K562 (cell line): ENCODE measurements at regions not wholly inside any gene's neighbourhood (a gene's known extent, or its start where the extent isn't known, plus 50 kb on each side); places are given as distances from the start of the nearest gene placed in this dataset.

Experiments
- ARID3B ChIP-seq: fragments of 250-450 bp; sonication (Bioruptor Pico); IDR thresholded peaks from 2 replicates; pipeline ENCODE4 v1.4.0; 2020; ENCODE audit warnings: borderline replicate concordance
- CBX2 ChIP-seq: fragments of 200-600 bp; sonication (generic); IDR thresholded peaks from one replicate; pipeline ENCODE4 v1.6.1; 2012; ENCODE audit warnings: mild to moderate bottlenecking, low read length, inconsistent platforms; ENCODE audit not compliant: insufficient read depth, poor library complexity, severe bottlenecking
- CTCF ChIP-seq, 3 experiments: IDR thresholded peaks in 2 of 3; conservative IDR thresholded peaks in 1 of 3; 2 replicates each; pipeline ENCODE4 v1.5.1; 2011 to 2012; ENCODE audit warnings: low read length in 3 of 3, mild to moderate bottlenecking in 3 of 3, control low read depth in 2 of 3, improper control_type of control experiment in 1 of 3, inconsistent platforms in 1 of 3, low read depth in 1 of 3, mixed read lengths in 1 of 3, moderate library complexity in 1 of 3; ENCODE audit not compliant: insufficient read depth in 2 of 3
- EHMT2 ChIP-seq: fragments of 450-650 bp; IDR thresholded peaks from 2 replicates; pipeline ENCODE4 v1.6.1; 2018; ENCODE audit warnings: antibody characterized with exemption
- ETV5 ChIP-seq: sonication (generic); formaldehyde crosslinking; IDR thresholded peaks from 2 replicates; pipeline ENCODE4 v1.4.0; 2020; ENCODE audit warnings: low read depth, mild to moderate bottlenecking, missing genetic modification reagents
- HNRNPL ChIP-seq: fragments of 200-400 bp; formaldehyde crosslinking; IDR thresholded peaks from 2 replicates; pipeline ENCODE4 v1.6.1; 2017; ENCODE audit warnings: low read depth, mild to moderate bottlenecking, low read length
- JUND ChIP-seq, 2 experiments: IDR thresholded peaks; 2 replicates in 1 of 2; 3 replicates in 1 of 2; pipeline ENCODE4 v1.6.1; 2011; ENCODE audit warnings: borderline replicate concordance in 2 of 2, low read depth in 2 of 2, low read length in 2 of 2, improper control_type of control experiment in 1 of 2, missing biosample characterization in 1 of 2, missing genetic modification characterization in 1 of 2, missing genetic modification reagents in 1 of 2
- POLR2A ChIP-seq: fragments of 450-650 bp; conservative IDR thresholded peaks from 2 replicates; pipeline ENCODE4 v1.6.1; 2016
- REST ChIP-seq, 2 experiments: fragments of 450-650 bp; formaldehyde crosslinking in 1 of 2; IDR thresholded peaks; 2 replicates each; pipeline versions ENCODE4 v1.4.0 to v1.6.1; 2014 to 2020; ENCODE audit warnings: mild to moderate bottlenecking in 2 of 2, borderline replicate concordance in 1 of 2, low read depth in 1 of 2
- SP1 ChIP-seq: sonication (generic); formaldehyde crosslinking; IDR thresholded peaks from 2 replicates; pipeline ENCODE4 v1.8.1; 2022; ENCODE audit warnings: mild to moderate bottlenecking, missing genetic modification reagents
- TGIF2 ChIP-seq: sonication (generic); formaldehyde crosslinking; IDR thresholded peaks from 2 replicates; pipeline ENCODE4 v1.8.1; 2022; ENCODE audit warnings: mild to moderate bottlenecking, missing genetic modification reagents, moderate library complexity
- TF ChIP-seq, protein P1 (sequence below): fragments of 450-650 bp; IDR thresholded peaks from 2 replicates; pipeline ENCODE4 v1.6.1; 2016; ENCODE audit warnings: low read depth

DNA sequence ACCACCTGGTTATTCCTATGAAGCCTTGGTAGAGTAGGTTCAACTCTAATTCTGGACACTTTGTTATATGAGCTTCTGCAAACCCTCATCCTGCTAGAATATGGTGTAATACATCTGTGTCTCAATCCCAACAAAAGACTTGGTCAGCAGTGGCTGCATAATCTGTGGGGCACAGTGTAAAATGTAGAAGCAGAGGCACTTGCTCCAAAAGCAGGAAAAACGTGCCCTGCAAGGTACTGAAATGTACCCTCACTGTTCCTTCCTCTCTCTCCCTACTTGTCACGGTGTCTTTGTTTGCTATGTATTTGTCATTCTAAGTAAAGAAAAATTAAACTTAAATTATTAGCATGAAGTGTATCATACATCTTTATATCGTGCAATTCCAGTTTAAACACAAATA, 267.9 kb downstream of the BCL11B start:
- TF ChIP-seq ETV5 (no peak), CTCF (IDR thresholded peaks at IDR 0.05 in 2 of 3, conservative IDR thresholded peaks at IDR 0.05 in 1 of 3; ENCODE audit: insufficient read depth in 2 of 3, low read depth in 1 of 3, low read length in 3 of 3) (no peak), POLR2A (no peak), CBX2 (no peak), ARID3B (no peak), JUND (IDR thresholded peaks at IDR 0.05; ENCODE audit: borderline replicate concordance, low read depth, low read length) (no peak), JUND (tag; IDR thresholded peaks at IDR 0.05; ENCODE audit: borderline replicate concordance, low read depth, low read length) (no peak), TGIF2 (CRISPR knock-in tag) (no peak), EHMT2 (no peak), REST (IDR thresholded peaks at IDR 0.05; ENCODE audit: borderline replicate concordance) (no peak), REST (CRISPR knock-in tag; IDR thresholded peaks at IDR 0.05; ENCODE audit: low read depth) (no peak), SP1 (CRISPR knock-in tag) (no peak), HNRNPL (no peak)
- TF ChIP-seq, protein P1, sequence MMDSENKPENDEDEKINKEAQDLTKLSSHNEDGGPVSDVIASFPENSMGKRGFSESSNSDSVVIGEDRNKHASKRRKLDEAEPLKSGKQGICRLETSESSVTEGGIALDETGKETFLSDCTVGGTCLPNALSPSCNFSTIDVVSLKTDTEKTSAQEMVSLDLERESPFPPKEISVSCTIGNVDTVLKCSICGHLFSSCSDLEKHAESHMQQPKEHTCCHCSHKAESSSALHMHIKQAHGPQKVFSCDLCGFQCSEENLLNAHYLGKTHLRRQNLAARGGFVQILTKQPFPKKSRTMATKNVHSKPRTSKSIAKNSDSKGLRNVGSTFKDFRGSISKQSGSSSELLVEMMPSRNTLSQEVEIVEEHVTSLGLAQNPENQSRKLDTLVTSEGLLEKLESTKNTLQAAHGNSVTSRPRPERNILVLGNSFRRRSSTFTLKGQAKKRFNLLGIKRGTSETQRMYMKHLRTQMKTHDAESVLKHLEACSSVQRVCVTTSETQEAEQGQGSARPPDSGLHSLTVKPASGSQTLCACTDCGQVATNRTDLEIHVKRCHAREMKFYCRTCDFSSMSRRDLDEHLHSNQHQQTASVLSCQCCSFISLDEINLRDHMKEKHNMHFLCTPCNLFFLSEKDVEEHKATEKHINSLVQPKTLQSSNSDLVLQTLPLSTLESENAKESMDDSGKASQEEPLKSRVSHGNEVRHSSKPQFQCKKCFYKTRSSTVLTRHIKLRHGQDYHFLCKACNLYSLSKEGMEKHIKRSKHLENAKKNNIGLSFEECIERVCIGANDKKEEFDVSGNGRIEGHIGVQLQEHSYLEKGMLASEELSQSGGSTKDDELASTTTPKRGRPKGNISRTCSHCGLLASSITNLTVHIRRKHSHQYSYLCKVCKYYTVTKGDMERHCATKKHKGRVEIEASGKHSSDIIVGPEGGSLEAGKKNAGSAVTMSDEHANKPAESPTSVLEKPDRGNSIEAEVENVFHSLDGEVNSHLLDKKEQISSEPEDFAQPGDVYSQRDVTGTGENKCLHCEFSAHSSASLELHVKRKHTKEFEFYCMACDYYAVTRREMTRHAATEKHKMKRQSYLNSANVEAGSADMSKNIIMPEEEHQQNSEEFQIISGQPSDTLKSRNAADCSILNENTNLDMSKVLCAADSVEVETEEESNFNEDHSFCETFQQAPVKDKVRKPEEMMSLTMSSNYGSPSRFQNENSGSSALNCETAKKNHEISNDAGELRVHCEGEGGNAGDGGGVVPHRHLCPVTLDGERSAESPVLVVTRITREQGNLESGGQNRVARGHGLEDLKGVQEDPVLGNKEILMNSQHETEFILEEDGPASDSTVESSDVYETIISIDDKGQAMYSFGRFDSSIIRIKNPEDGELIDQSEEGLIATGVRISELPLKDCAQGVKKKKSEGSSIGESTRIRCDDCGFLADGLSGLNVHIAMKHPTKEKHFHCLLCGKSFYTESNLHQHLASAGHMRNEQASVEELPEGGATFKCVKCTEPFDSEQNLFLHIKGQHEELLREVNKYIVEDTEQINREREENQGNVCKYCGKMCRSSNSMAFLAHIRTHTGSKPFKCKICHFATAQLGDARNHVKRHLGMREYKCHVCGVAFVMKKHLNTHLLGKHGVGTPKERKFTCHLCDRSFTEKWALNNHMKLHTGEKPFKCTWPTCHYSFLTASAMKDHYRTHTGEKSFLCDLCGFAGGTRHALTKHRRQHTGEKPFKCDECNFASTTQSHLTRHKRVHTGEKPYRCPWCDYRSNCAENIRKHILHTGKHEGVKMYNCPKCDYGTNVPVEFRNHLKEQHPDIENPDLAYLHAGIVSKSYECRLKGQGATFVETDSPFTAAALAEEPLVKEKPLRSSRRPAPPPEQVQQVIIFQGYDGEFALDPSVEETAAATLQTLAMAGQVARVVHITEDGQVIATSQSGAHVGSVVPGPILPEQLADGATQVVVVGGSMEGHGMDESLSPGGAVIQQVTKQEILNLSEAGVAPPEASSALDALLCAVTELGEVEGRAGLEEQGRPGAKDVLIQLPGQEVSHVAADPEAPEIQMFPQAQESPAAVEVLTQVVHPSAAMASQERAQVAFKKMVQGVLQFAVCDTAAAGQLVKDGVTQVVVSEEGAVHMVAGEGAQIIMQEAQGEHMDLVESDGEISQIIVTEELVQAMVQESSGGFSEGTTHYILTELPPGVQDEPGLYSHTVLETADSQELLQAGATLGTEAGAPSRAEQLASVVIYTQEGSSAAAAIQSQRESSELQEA: no peak
